GM06990 (cell line): ENCODE measurements at regions not wholly inside any gene's neighbourhood (a gene's known extent, or its start where the extent isn't known, plus 50 kb on each side); places are given as distances from the start of the nearest gene placed in this dataset.

Source experiments
- DNase-seq: peaks from one replicate; pipeline ENCODE4 v3.0.0-alpha.2; 2011; ENCODE audit not compliant: insufficient read length; ENCODE audit errors: extremely low read depth
- H3K27me3 ChIP-seq: replicated peaks from 2 replicates; pipeline ENCODE4 v1.6.0; 2011; ENCODE audit warnings: low read length; ENCODE audit not compliant: control insufficient read depth, insufficient read depth
- H3K36me3 ChIP-seq: 2 replicates; pipeline ENCODE4 v1.5.1; 2011; ENCODE audit warnings: low read length; ENCODE audit not compliant: control insufficient read depth, insufficient read depth
- H3K4me3 ChIP-seq: replicated peaks from 2 replicates; pipeline ENCODE4 v1.5.1; 2011; ENCODE audit warnings: low read depth, mild to moderate bottlenecking, control low read depth, low read length
- TF ChIP-seq, protein P1 (sequence below): IDR thresholded peaks from 2 replicates; pipeline ENCODE4 v1.5.1; 2011; ENCODE audit warnings: low read length, control low read depth, mild to moderate bottlenecking, inconsistent platforms; ENCODE audit not compliant: insufficient read depth, poor library complexity, severe bottlenecking

DNA sequence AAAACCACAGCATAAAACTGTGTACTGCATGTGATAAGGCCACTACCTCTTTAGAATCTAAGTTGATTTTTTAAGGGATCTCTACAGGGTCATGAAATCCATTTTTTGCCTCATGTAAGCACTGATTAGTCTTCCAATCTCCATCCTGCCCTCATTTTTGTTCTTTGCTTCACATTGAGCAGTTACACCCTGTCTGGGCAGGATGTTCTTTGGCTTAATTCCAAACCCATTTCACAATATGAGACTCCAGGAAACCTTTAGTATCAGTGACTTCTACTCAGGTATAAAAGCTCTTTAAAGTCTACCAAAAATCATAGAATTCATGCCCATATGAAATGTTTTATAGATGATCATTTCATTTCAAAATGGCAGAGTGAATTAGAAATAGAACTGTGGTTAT is 592.6 kb downstream of the TBC1D4 start:
- TF ChIP-seq, protein P1, sequence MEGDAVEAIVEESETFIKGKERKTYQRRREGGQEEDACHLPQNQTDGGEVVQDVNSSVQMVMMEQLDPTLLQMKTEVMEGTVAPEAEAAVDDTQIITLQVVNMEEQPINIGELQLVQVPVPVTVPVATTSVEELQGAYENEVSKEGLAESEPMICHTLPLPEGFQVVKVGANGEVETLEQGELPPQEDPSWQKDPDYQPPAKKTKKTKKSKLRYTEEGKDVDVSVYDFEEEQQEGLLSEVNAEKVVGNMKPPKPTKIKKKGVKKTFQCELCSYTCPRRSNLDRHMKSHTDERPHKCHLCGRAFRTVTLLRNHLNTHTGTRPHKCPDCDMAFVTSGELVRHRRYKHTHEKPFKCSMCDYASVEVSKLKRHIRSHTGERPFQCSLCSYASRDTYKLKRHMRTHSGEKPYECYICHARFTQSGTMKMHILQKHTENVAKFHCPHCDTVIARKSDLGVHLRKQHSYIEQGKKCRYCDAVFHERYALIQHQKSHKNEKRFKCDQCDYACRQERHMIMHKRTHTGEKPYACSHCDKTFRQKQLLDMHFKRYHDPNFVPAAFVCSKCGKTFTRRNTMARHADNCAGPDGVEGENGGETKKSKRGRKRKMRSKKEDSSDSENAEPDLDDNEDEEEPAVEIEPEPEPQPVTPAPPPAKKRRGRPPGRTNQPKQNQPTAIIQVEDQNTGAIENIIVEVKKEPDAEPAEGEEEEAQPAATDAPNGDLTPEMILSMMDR = no peak
- Histone ChIP-seq H3K36me3 (no peaks in the 10 kb centered on the region), H3K4me3 (no peak overlapping the region), H3K27me3 (no peaks in the 10 kb centered on the region)
- DNase-seq = no peak

DNA sequence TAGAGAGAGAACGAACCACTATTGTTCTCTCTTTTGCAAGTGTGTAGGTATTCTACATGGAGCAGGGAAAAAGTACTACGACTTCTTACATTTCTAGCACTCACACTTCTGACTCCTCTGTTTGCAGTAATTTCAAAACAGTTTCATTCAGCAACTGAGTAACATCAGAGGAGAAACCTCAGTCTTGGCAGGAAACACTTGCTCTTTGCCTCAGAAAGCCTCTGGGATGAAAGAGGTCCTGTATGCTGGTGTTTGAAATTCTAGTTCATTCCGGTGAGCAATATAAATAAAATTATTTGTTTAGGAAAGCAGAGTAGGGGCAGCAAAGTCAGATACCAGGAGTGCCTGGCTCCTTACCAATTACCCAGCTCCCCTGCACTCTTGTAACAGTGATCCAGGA is 595.5 kb downstream of the TBC1D4 start:
- H3K4me3 ChIP-seq = no peak overlapping the region
- H3K36me3 ChIP-seq = no peaks in the 10 kb centered on the region
- no peaks in the 10 kb centered on the region for H3K27me3 ChIP-seq
- TF ChIP-seq, protein P1 = no peak
- no peak for DNase-seq

DNA sequence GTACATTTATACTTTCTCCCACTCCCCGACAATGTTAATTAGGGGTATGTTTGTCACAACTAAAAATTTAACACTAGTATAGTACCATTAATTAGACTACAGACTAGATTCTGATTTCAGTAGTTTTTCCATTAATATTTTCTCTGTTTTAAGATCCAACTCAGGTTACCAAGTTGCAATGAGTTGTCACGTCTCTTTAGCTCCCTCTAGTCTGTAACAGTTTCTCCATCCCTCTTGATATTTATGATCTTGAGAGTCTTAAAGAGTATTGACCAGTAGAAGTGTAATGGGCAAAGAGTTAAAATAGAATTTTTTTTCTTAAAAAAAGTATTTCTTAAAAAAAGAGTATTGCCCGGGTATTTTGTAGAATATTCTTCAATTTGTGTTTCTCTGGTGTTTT is 598.1 kb downstream of the TBC1D4 start:
- TF ChIP-seq, protein P1 = no peak
- DNase-seq = no peak

DNA sequence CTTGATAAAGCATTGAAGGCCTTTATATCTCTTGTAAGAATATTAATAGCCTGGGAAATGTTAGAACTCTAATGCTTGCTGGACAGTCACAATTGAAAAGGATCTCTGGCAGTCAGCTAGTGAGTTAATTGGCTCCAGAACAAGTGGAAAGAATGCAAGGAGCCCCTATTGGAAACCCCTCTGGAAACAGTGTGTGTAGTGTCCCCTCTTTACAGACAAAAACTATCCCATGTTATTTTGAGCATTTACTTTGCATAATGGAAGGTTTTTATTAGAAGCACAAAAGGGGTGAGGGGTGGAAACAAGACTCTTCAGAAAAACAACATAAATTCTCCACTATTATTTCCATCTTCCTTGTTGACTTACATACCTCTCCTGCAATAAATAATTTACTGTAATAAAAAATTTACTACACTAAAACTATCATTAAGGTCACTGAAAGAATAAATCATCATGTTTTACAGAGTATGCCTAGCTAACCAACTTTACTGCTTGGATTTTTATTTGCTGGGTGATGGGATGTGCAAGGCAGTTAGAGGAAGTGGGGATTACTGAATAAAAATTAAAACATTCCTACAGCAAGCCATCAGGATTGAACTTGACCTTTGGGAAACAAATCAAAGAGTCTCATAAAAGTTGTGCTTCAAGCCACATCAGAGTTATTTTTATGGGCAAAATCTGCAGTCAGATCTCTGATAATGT is 610.4 kb downstream of the TBC1D4 start:
- TF ChIP-seq, protein P1 = no peak
- Histone ChIP-seq H3K27me3 (no peaks in the 10 kb centered on the region), H3K4me3 (no peak overlapping the region), H3K36me3 (no peaks in the 10 kb centered on the region)
- no peak for DNase-seq

More for the DNA sequence above, 598.1 kb downstream of the TBC1D4 start:
- H3K36me3 ChIP-seq = no peaks in the 10 kb centered on the region
- H3K27me3 ChIP-seq = no peaks in the 10 kb centered on the region
- H3K4me3 ChIP-seq = no peak overlapping the region

DNA sequence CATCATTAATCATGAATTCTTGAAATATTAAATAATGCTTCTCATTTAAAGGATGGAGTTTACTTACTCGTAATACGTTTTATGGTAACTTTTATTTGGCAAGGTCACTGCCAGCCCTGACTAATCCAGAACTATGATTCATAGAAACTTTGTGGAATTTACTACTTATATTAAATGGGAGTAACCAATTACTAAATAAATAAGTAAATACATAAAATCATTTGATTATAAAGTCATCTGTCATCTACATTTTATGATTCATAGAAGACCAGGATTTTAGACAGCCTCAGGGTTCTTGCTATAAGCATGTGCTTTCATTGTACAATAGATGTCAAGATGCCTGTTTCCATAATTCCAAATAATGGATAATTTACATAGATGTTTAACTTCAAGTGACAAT is 611.1 kb downstream of the TBC1D4 start:
- no peak overlapping the region for H3K4me3 ChIP-seq
- no peaks in the 10 kb centered on the region for H3K27me3 ChIP-seq
- no peak for DNase-seq
- TF ChIP-seq, protein P1 = no peak
- no peaks in the 10 kb centered on the region for H3K36me3 ChIP-seq

DNA sequence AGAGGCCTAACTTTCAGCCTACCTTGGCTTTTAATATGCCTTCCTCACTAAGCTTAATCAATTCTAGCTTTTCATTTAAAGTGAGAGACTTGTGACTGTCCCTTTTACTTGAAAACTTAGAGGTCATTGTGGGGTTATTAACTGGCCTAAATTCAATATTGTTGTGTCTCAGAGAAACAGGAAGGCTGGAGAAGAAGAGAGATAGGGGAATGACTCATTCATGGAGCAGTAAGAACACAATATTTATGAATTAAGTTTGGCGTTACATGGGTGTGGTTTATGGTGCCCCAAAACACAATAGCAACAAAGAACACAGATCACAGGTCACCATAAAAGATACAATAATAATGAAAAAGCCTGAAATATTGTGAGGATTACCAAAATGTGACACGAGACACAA is 612.1 kb downstream of the TBC1D4 start:
- TF ChIP-seq, protein P1 = no peak
- no peak overlapping the region for H3K4me3 ChIP-seq
- DNase-seq = no peak

More for the DNA sequence above, 612.1 kb downstream of the TBC1D4 start:
- H3K27me3 ChIP-seq = no peaks in the 10 kb centered on the region
- H3K36me3 ChIP-seq = no peaks in the 10 kb centered on the region
